Type B pancreatic cell (in vitro differentiated cells): ENCODE measurements at regions not wholly inside any gene's neighbourhood (a gene's known extent, or its start where the extent isn't known, plus 50 kb on each side); places are given as distances from the start of the nearest gene placed in this dataset.

Source experiments
- DNase-seq: peaks from one replicate; pipeline ENCODE4 v3.0.0; 2021; ENCODE audit warnings: mixed read lengths; ENCODE audit not compliant: unreplicated experiment; ENCODE audit errors: extremely low spot score
- H3K27ac Mint-ChIP-seq: 2 replicates; pipeline ENCODE4 v1.8.0; 2021; ENCODE audit warnings: mild to moderate bottlenecking, mixed read lengths
- H3K27me3 Mint-ChIP-seq: 2 replicates; pipeline ENCODE4 v1.8.0; 2021; ENCODE audit warnings: mixed read lengths
- H3K36me3 Mint-ChIP-seq: 2 replicates; pipeline ENCODE4 v1.8.0; 2021; ENCODE audit warnings: mixed read lengths
- H3K4me1 Mint-ChIP-seq: one replicate; pipeline ENCODE4 v1.8.0; 2021; ENCODE audit warnings: mixed read lengths; ENCODE audit not compliant: unreplicated experiment
- H3K4me3 Mint-ChIP-seq: 2 replicates; pipeline ENCODE4 v1.8.0; 2021; ENCODE audit warnings: mild to moderate bottlenecking, mixed read lengths
- H3K9me3 Mint-ChIP-seq: 2 replicates; pipeline ENCODE4 v1.8.0; 2021; ENCODE audit warnings: mixed read lengths
- CTCF ChIP-seq: fragments of 200-600 bp; sonication (generic); conservative IDR thresholded peaks from 2 replicates; pipeline ENCODE4 v1.5.0; 2021; ENCODE audit warnings: antibody characterized with exemption, mild to moderate bottlenecking

- no peak overlapping the region for H3K27ac Mint-ChIP-seq
- H3K4me1 Mint-ChIP-seq = no peaks in the 10 kb centered on the region
- no peaks in the 10 kb centered on the region for H3K27me3 Mint-ChIP-seq
- no peak overlapping the region for H3K4me3 Mint-ChIP-seq
- no peaks in the 10 kb centered on the region for H3K9me3 Mint-ChIP-seq
- no peak for TF ChIP-seq CTCF
- DNase-seq = no peak
- H3K36me3 Mint-ChIP-seq = no peaks in the 10 kb centered on the region
Observed at GRCh38 chr2:138121666-138122661, 157.7 kb downstream of the HNMT start.

- no peaks in the 10 kb centered on the region for H3K36me3 Mint-ChIP-seq
- no peaks in the 10 kb centered on the region for H3K27me3 Mint-ChIP-seq
- H3K9me3 Mint-ChIP-seq = no peaks in the 10 kb centered on the region
- no peak for DNase-seq
- H3K4me1 Mint-ChIP-seq = no peaks in the 10 kb centered on the region
- no peak overlapping the region for H3K4me3 Mint-ChIP-seq
- H3K27ac Mint-ChIP-seq = no peak overlapping the region
- no peak for TF ChIP-seq CTCF
Observed at GRCh38 chr2:138122891-138123290, 158.6 kb downstream of the HNMT start.

GRCh38 chr2:138123741-138124140 lies 159.5 kb downstream of the HNMT start:
- DNase-seq = no peak
- no peaks in the 10 kb centered on the region for H3K4me1 Mint-ChIP-seq
- no peak overlapping the region for H3K4me3 Mint-ChIP-seq
- no peaks in the 10 kb centered on the region for H3K27me3 Mint-ChIP-seq
- no peak overlapping the region for H3K27ac Mint-ChIP-seq
- H3K36me3 Mint-ChIP-seq = no peaks in the 10 kb centered on the region
- no peaks in the 10 kb centered on the region for H3K9me3 Mint-ChIP-seq
- TF ChIP-seq CTCF = no peak

GRCh38 chr2:138124521-138124920 lies 160.2 kb downstream of the HNMT start:
- DNase-seq = no peak
- no peak for TF ChIP-seq CTCF
- H3K4me3 Mint-ChIP-seq = no peak overlapping the region
- no peaks in the 10 kb centered on the region for H3K27me3 Mint-ChIP-seq
- no peaks in the 10 kb centered on the region for H3K9me3 Mint-ChIP-seq
- no peak overlapping the region for H3K27ac Mint-ChIP-seq
- H3K36me3 Mint-ChIP-seq = no peaks in the 10 kb centered on the region
- H3K4me1 Mint-ChIP-seq = no peaks in the 10 kb centered on the region

- Mint-ChIP-seq H3K36me3 (no peaks in the 10 kb centered on the region), H3K4me1 (no peaks in the 10 kb centered on the region), H3K27ac (no peak overlapping the region), H3K27me3 (no peaks in the 10 kb centered on the region), H3K9me3 (no peaks in the 10 kb centered on the region), H3K4me3 (no peak overlapping the region)
- no peak for TF ChIP-seq CTCF
- DNase-seq = no peak
Observed at GRCh38 chr2:138125306-138126288, 161.3 kb downstream of the HNMT start.
